ENCODE measurements at regions not wholly inside any gene's neighbourhood (a gene's known extent, or its start where the extent isn't known, plus 50 kb on each side); places are given as distances from the start of the nearest gene placed in this dataset.

GRCh38 chr5:2608391-2608790 lies 143.1 kb downstream of the IRX2 start:
- 67 to 81% methylated on average over 6 of the region's 6 CpGs for WGBS, 2 donors
- TF ChIP-seq POLR2AphosphoS5 (IDR thresholded peaks at IDR 0.05) (no peak), POLR2A (IDR thresholded peaks at IDR 0.05) (no peak), EP300 (IDR thresholded peaks at IDR 0.05) (no peak), CTCF (IDR thresholded peaks at IDR 0.05) (no peak)

GRCh38 chr5:2607598-2607997 lies 143.9 kb downstream of the IRX2 start:
- TF ChIP-seq POLR2AphosphoS5 (IDR thresholded peaks at IDR 0.05), result no peak
- no peak for TF ChIP-seq EP300 (IDR thresholded peaks at IDR 0.05)
- TF ChIP-seq CTCF (IDR thresholded peaks at IDR 0.05), result no peak
- TF ChIP-seq POLR2A (IDR thresholded peaks at IDR 0.05), result no peak
- Histone ChIP-seq H3K4me1 (no peaks in the 10 kb centered on the region), H3K9me3 (no peaks in the 10 kb centered on the region), H3K36me3 (no peaks in the 10 kb centered on the region), H3K27ac (no peak overlapping the region), H3K4me3 (no peak overlapping the region), H3K27me3 (no peaks in the 10 kb centered on the region)
- DNase-seq, result no peak
- ATAC-seq (ENCODE audit: low FRiP score in 2 of 2), result no peak
- 76 to 79% methylated on average over 6 of the region's 6 CpGs for WGBS, 2 donors

More at GRCh38 chr5:2608391-2608790, 143.1 kb downstream of the IRX2 start:
- no peak for DNase-seq
- Histone ChIP-seq H3K9me3 (no peaks in the 10 kb centered on the region), H3K27me3 (no peaks in the 10 kb centered on the region), H3K27ac (no peak overlapping the region), H3K4me3 (no peak overlapping the region), H3K4me1 (no peaks in the 10 kb centered on the region), H3K36me3 (no peaks in the 10 kb centered on the region)
- no peak for ATAC-seq (ENCODE audit: low FRiP score in 2 of 2)

GRCh38 chr5:2603272-2603575 lies 148.3 kb downstream of the IRX2 start:
- no peak for ATAC-seq (ENCODE audit: low FRiP score in 2 of 2)
- Histone ChIP-seq H3K4me3 (no peak overlapping the region), H3K36me3 (no peaks in the 10 kb centered on the region), H3K4me1 (no peaks in the 10 kb centered on the region), H3K9me3 (no peaks in the 10 kb centered on the region), H3K27ac (no peak overlapping the region), H3K27me3 (no peaks in the 10 kb centered on the region)
- no peak for DNase-seq
- WGBS, 2 donors, result 63 to 67% methylated on average over 5 of the region's 5 CpGs
- TF ChIP-seq POLR2AphosphoS5 (IDR thresholded peaks at IDR 0.05) (no peak), POLR2A (IDR thresholded peaks at IDR 0.05) (no peak), EP300 (IDR thresholded peaks at IDR 0.05) (no peak), CTCF (IDR thresholded peaks at IDR 0.05) (no peak)

- H3K9me3 ChIP-seq, result no peaks in the 10 kb centered on the region
- no peaks in the 10 kb centered on the region for H3K27me3 ChIP-seq
- no peaks in the 10 kb centered on the region for H3K4me1 ChIP-seq
- TF ChIP-seq POLR2AphosphoS5 (IDR thresholded peaks at IDR 0.05) (no peak), POLR2A (IDR thresholded peaks at IDR 0.05) (no peak), EP300 (IDR thresholded peaks at IDR 0.05) (no peak), CTCF (IDR thresholded peaks at IDR 0.05) (no peak)
- WGBS, 2 donors, result 47 to 58% methylated on average over 7 of the region's 7 CpGs
- no peak overlapping the region for H3K27ac ChIP-seq
- H3K36me3 ChIP-seq, result no peaks in the 10 kb centered on the region
- no peak for DNase-seq
- no peak for ATAC-seq (ENCODE audit: low FRiP score in 2 of 2)
- H3K4me3 ChIP-seq, result no peak overlapping the region
Measured at GRCh38 chr5:2602451-2603271, 148.8 kb downstream of the IRX2 start.

GRCh38 chr5:2598503-2598902 lies 153.0 kb downstream of the IRX2 start:
- ATAC-seq (ENCODE audit: low FRiP score in 2 of 2) (no peak), DNase-seq (no peak)
- H3K9me3 ChIP-seq, result no peaks in the 10 kb centered on the region
- H3K4me3 ChIP-seq, result no peak overlapping the region
- H3K36me3 ChIP-seq, result no peaks in the 10 kb centered on the region
- no peaks in the 10 kb centered on the region for H3K27me3 ChIP-seq
- H3K4me1 ChIP-seq, result no peaks in the 10 kb centered on the region
- TF ChIP-seq POLR2AphosphoS5 (IDR thresholded peaks at IDR 0.05) (no peak), CTCF (IDR thresholded peaks at IDR 0.05) (no peak), EP300 (IDR thresholded peaks at IDR 0.05) (no peak), POLR2A (IDR thresholded peaks at IDR 0.05) (no peak)
- no peak overlapping the region for H3K27ac ChIP-seq
- WGBS, 2 donors, result 90 to 97% methylated on average over 1 of the region's 1 CpG
